ENCODE measurements at regions not wholly inside any gene's neighbourhood (a gene's known extent, or its start where the extent isn't known, plus 50 kb on each side); places are given as distances from the start of the nearest gene placed in this dataset.

GRCh38 chr18:60082282-60082681 lies 182.5 kb downstream of the PMAIP1 start:
- Histone ChIP-seq H3K9ac (ENCODE audit: low read depth, low read length, poor library complexity, severe bottlenecking) (no peak overlapping the region), H3K27me3 (ENCODE audit: insufficient read depth, low read length, poor library complexity, severe bottlenecking) (no peaks in the 10 kb centered on the region), H3K4me1 (ENCODE audit: insufficient read depth, low read length, poor library complexity, severe bottlenecking) (no peaks in the 10 kb centered on the region), H4K20me1 (ENCODE audit: insufficient read depth, low read length, poor library complexity, severe bottlenecking) (no peaks in the 10 kb centered on the region), H3F3A (ENCODE audit: low read depth) (no peaks in the 10 kb centered on the region), H3K79me2 (ENCODE audit: insufficient read depth, low read length) (no peaks in the 10 kb centered on the region), H3K9me3 (ENCODE audit: insufficient read depth, low read depth, low read length) (no peaks in the 10 kb centered on the region), H3K36me3 (ENCODE audit: insufficient read depth, low read length) (no peaks in the 10 kb centered on the region), H2AFZ (ENCODE audit: low read length) (no peak overlapping the region), H3K4me3 (ENCODE audit: low read length, poor library complexity, severe bottlenecking) (no peak overlapping the region), H3K4me2 (ENCODE audit: low read depth, low read length, poor library complexity, severe bottlenecking) (no peak overlapping the region), H3K9me2 (replicated peaks; ENCODE audit: low read depth, low read length) (no peaks in the 10 kb centered on the region)
- TF ChIP-seq EZH2phosphoT487 (IDR thresholded peaks at IDR 0.05; ENCODE audit: borderline replicate concordance): no peak
- no peak for TF ChIP-seq CTCF (conservative IDR thresholded peaks at IDR 0.05; ENCODE audit: low read length)

- no peaks in the 10 kb centered on the region for H3K79me2 ChIP-seq (ENCODE audit: insufficient read depth, low read length)
- H3K9me2 ChIP-seq (replicated peaks; ENCODE audit: low read depth, low read length): no peaks in the 10 kb centered on the region
- H3K36me3 ChIP-seq (ENCODE audit: insufficient read depth, low read length): no peaks in the 10 kb centered on the region
- H4K20me1 ChIP-seq (ENCODE audit: insufficient read depth, low read length, poor library complexity, severe bottlenecking): no peaks in the 10 kb centered on the region
- no peak overlapping the region for H3K4me3 ChIP-seq (ENCODE audit: low read length, poor library complexity, severe bottlenecking)
- H3F3A ChIP-seq (ENCODE audit: low read depth): no peaks in the 10 kb centered on the region
- peak; percentile 25; the same call in 1 of the 2 replicates for TF ChIP-seq CTCF (conservative IDR thresholded peaks at IDR 0.05; ENCODE audit: low read length)
- no peak for TF ChIP-seq EZH2phosphoT487 (IDR thresholded peaks at IDR 0.05; ENCODE audit: borderline replicate concordance)
- no peaks in the 10 kb centered on the region for H3K27me3 ChIP-seq (ENCODE audit: insufficient read depth, low read length, poor library complexity, severe bottlenecking)
- H2AFZ ChIP-seq (ENCODE audit: low read length): no peak overlapping the region
- no peak overlapping the region for H3K9ac ChIP-seq (ENCODE audit: low read depth, low read length, poor library complexity, severe bottlenecking)
- no peaks in the 10 kb centered on the region for H3K4me1 ChIP-seq (ENCODE audit: insufficient read depth, low read length, poor library complexity, severe bottlenecking)
- H3K9me3 ChIP-seq (ENCODE audit: insufficient read depth, low read depth, low read length): no peaks in the 10 kb centered on the region
- H3K4me2 ChIP-seq (ENCODE audit: low read depth, low read length, poor library complexity, severe bottlenecking): no peak overlapping the region
Observed at GRCh38 chr18:60075477-60075876, 175.7 kb downstream of the PMAIP1 start.

GRCh38 chr18:60070631-60071030 lies 170.8 kb downstream of the PMAIP1 start:
- H3K9ac ChIP-seq (ENCODE audit: low read depth, low read length, poor library complexity, severe bottlenecking): no peak overlapping the region
- no peak overlapping the region for H3K4me2 ChIP-seq (ENCODE audit: low read depth, low read length, poor library complexity, severe bottlenecking)
- H4K20me1 ChIP-seq (ENCODE audit: insufficient read depth, low read length, poor library complexity, severe bottlenecking): no peaks in the 10 kb centered on the region
- no peak overlapping the region for H2AFZ ChIP-seq (ENCODE audit: low read length)
- H3K9me2 ChIP-seq (replicated peaks; ENCODE audit: low read depth, low read length): no peaks in the 10 kb centered on the region
- no peaks in the 10 kb centered on the region for H3K27me3 ChIP-seq (ENCODE audit: insufficient read depth, low read length, poor library complexity, severe bottlenecking)
- peaks cover 3% of the 10 kb centered on the region for H3K4me1 ChIP-seq (ENCODE audit: insufficient read depth, low read length, poor library complexity, severe bottlenecking)
- no peaks in the 10 kb centered on the region for H3K36me3 ChIP-seq (ENCODE audit: insufficient read depth, low read length)
- H3F3A ChIP-seq (ENCODE audit: low read depth): no peaks in the 10 kb centered on the region
- no peaks in the 10 kb centered on the region for H3K79me2 ChIP-seq (ENCODE audit: insufficient read depth, low read length)
- H3K4me3 ChIP-seq (ENCODE audit: low read length, poor library complexity, severe bottlenecking): no peak overlapping the region
- no peak for TF ChIP-seq EZH2phosphoT487 (IDR thresholded peaks at IDR 0.05; ENCODE audit: borderline replicate concordance)
- TF ChIP-seq CTCF (conservative IDR thresholded peaks at IDR 0.05; ENCODE audit: low read length): no peak
- no peaks in the 10 kb centered on the region for H3K9me3 ChIP-seq (ENCODE audit: insufficient read depth, low read depth, low read length)

Measured in Loucy (cell line).